ENCODE measurements at regions not wholly inside any gene's neighbourhood (a gene's known extent, or its start where the extent isn't known, plus 50 kb on each side); places are given as distances from the start of the nearest gene placed in this dataset.
"Not testable (repeated sequence)": the region's sequence is repeated elsewhere in the genome, so short reads cannot be mapped to it uniquely, and the experiment has no call there.

DNA sequence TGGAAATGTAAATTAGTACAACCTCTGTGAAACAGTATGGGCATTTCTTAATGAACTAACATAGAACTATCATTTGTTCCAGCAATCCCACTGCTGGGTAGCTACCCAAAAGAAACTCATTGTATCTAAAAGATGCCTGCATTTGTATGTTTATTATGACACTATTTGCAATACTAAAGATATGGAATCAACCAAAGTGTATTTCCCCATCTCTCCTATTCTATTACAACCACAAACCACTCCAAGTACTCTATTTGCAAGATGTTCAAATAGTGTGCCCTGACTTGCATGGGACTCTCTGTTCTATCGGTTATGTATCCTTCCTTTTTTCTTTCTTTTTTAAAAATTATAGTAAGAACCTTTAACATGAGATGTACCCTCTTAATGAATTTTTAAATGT, 845.2 kb downstream of the CDH11 start:
- H3K4me3 ChIP-seq (ENCODE audit: low read depth, low read length): no peak overlapping the region
- in situ Hi-C loops (cut with HindIII; ENCODE audit: low sequenced_read_pairs): no loop called here
- TF ChIP-seq, protein P1, sequence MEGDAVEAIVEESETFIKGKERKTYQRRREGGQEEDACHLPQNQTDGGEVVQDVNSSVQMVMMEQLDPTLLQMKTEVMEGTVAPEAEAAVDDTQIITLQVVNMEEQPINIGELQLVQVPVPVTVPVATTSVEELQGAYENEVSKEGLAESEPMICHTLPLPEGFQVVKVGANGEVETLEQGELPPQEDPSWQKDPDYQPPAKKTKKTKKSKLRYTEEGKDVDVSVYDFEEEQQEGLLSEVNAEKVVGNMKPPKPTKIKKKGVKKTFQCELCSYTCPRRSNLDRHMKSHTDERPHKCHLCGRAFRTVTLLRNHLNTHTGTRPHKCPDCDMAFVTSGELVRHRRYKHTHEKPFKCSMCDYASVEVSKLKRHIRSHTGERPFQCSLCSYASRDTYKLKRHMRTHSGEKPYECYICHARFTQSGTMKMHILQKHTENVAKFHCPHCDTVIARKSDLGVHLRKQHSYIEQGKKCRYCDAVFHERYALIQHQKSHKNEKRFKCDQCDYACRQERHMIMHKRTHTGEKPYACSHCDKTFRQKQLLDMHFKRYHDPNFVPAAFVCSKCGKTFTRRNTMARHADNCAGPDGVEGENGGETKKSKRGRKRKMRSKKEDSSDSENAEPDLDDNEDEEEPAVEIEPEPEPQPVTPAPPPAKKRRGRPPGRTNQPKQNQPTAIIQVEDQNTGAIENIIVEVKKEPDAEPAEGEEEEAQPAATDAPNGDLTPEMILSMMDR (IDR thresholded peaks at IDR 0.05; ENCODE audit: low read depth, low read length): no peak
- no peak for DNase-seq (ENCODE audit: low read depth, low spot score)

DNA sequence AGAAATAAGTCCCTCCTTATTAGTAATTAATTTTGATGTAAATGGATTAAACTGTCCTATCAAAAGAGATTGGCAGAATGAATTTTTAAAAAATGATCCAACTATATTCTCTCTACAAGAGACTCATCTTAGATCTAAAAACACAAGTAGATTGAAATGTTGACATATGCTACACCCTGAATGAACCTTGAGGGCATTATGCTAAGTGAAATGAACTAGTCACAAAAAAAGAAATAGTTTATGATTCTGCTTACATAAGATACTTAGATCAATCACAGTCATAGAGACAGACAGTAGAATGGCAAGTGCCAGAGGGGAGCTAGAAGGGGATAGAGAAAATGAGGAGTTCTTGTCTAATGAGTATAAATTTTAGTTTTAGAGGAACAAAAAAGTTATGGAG, 849.8 kb downstream of the CDH11 start:
- TF ChIP-seq, protein P1 (IDR thresholded peaks at IDR 0.05; ENCODE audit: low read depth, low read length): no peak
- no peak overlapping the region for H3K4me3 ChIP-seq (ENCODE audit: low read depth, low read length)
- in situ Hi-C loops (cut with HindIII; ENCODE audit: low sequenced_read_pairs): no loop called here
- DNase-seq (ENCODE audit: low read depth, low spot score): no peak

DNA sequence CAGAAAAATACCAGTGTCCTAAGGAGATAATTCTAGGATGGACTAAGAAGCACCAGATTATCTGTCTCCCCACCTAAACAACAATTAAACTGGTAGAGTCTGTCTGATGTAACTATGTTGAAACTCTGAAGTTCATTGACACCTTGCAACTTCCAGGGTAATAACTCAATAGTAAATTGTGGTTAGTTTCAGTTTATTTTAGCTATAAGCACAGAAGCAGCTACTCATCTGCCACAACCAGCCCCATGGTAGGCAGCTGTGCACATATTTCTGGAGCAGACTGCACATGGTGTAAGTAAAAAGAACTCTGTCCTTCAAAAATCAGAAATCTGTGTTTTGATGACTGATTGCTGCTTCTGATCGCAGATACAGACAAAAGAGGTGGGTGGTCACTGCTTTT, 852.1 kb downstream of the CDH11 start:
- DNase-seq (ENCODE audit: low read depth, low spot score): no peak
- TF ChIP-seq, protein P1 (IDR thresholded peaks at IDR 0.05; ENCODE audit: low read depth, low read length): no peak
- in situ Hi-C loops (cut with HindIII; ENCODE audit: low sequenced_read_pairs): no loop called here
- no peak overlapping the region for H3K4me3 ChIP-seq (ENCODE audit: low read depth, low read length)

DNA sequence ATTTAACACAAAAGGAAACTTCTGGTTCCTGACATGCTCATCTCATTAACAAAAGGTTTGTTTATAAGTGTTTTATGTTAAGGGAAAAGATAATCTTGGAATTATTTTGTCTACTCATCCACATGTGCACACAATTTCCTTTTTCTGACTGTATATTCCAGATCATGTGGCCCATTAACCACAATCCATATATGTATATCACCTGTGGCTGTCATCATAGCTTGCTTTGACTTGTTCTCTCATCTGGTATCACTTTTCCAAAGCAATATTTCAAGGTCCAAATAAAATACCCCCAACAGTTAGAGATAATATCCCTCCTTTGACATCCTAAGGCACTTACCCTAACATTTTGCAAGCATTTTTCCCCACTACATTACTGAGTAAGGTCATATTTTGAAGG, 856.1 kb downstream of the CDH11 start:
- no peak for DNase-seq (ENCODE audit: low read depth, low spot score)
- TF ChIP-seq, protein P1 (IDR thresholded peaks at IDR 0.05; ENCODE audit: low read depth, low read length): no peak
- in situ Hi-C loops (cut with HindIII; ENCODE audit: low sequenced_read_pairs): no loop called here
- no peak overlapping the region for H3K4me3 ChIP-seq (ENCODE audit: low read depth, low read length)

DNA sequence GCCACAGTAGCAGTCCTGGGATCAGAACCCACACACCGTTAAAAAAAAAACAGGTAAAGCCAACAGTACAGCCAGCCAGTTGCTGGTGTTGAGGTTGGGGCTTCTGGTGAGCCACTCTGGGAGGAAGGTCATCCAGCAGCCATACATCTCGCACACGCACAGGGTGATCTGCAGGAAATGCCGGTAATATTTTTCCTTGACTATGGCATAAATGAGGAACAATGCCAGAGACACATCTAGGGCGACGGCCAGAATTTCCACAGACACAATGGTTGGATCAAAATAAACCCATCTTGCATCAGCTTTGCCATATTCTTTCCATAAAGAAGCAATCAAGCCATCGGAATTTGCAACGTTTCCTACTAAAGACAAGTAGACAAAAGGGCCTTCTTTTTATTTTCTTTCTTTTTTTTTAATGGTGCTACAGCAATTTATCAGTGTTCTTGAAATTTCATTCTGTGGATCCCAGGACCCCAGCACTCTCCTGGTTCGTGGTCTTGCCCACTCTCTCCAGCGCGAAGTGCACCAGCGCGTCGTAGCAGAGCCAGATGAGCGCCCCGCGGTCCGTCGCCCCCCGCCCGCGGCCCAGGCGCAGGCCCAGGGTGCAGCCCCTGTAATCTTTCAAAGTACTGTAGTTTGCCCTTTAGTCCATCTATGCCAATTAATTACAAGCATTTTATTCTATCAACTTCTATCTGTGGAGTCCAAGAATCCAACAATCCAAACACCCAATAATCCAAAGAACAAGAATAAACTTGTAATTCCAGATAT, 861.0 kb downstream of the CDH11 start:
- DNase-seq (ENCODE audit: low read depth, low spot score); H3K4me3 ChIP-seq (ENCODE audit: low read depth, low read length); in situ Hi-C loops (cut with HindIII; ENCODE audit: low sequenced_read_pairs): not testable (repeated sequence)

DNA sequence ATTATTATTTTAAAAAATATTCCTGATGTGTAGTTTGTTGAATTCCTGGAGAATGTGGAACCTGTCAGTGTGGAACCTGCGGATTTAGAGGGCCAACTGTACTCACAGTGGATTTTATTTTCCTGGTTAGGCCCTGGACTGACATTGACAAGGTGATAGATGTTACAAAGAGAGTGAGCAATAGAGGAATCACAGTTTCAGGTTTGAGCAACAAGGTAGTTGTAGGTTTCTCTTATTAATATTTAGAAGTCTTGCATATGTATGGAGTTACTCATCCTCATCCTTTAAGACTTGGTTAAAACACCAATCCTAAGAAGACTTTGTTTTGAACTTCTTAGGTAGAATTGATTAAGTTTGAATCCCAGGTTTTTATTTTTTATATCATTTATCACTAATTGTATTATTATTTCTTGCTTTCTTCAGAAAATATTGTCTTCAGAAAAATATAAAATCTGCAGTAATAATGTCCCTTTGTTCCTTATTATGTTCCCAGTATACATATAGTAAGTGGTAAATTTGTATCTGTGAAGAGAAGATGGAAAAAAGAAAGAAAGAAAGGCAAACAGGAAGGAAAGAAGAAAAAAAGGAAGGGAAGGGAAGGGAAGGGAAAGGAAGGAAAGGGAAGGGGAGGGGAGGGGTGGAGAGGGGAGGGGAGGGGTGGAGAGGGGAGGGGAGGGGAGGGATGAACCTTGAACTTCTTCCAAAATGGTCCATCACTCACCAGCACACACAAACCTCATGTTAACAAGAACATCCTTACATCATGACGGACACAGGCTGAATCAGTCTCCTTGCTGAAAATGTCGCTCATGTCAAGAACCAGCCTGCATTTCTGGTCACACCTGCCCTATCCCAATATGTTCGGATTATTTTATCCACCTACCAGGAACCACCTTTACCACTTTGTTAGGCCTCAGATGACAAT, 867.2 kb downstream of the CDH11 start:
- H3K4me3 ChIP-seq (ENCODE audit: low read depth, low read length): no peak overlapping the region
- DNase-seq (ENCODE audit: low read depth, low spot score): no peak
- TF ChIP-seq, protein P1 (IDR thresholded peaks at IDR 0.05; ENCODE audit: low read depth, low read length): no peak
- in situ Hi-C loops (cut with HindIII; ENCODE audit: low sequenced_read_pairs): no loop called here

DNA sequence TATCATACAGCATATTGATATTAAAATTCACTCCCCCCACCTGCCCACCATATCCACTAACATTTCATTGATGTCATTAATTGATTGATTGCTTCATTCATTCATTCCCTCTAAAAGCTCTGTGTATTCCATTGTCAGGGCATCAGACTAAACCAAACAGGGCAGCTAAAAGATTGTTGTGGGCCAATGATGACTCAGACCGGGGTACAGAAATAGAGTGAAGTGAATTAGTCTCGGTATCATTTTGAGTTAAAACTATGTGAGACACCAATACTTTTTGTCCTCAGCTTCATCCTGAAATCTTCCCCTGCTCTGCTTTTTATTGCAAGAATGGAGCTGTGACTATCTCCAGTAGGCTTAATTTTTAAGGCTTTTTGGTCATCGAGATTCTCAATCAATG, 868.3 kb downstream of the CDH11 start:
- TF ChIP-seq, protein P1 (IDR thresholded peaks at IDR 0.05; ENCODE audit: low read depth, low read length): no peak
- H3K4me3 ChIP-seq (ENCODE audit: low read depth, low read length): no peak overlapping the region
- no peak for DNase-seq (ENCODE audit: low read depth, low spot score)
- in situ Hi-C loops (cut with HindIII; ENCODE audit: low sequenced_read_pairs): no loop called here
